ENCODE measurements at regions not wholly inside any gene's neighbourhood (a gene's known extent, or its start where the extent isn't known, plus 50 kb on each side); places are given as distances from the start of the nearest gene placed in this dataset.
"Not testable (repeated sequence)": the region's sequence is repeated elsewhere in the genome, so short reads cannot be mapped to it uniquely, and the experiment has no call there.

DNA sequence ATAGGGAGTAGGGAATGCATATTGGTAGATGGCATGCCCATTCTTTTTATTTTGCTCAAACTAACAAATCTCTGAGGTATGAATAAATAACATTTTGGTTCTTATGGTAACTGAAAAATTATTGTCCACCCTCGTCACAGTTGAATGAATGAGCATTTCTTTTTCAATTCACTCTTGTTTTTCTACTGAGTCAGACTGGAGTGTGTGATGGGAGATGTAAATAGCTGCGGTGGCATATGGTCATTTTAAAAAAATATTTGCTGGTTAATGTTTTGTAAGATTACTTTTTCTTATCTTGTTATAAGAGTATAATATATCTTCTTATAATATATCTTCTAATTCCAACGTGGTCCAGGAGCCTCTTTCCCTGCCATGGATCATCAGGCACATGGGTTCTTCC lies 586.5 kb downstream of the SLITRK5 start:
- no peak for DNase-seq

DNA sequence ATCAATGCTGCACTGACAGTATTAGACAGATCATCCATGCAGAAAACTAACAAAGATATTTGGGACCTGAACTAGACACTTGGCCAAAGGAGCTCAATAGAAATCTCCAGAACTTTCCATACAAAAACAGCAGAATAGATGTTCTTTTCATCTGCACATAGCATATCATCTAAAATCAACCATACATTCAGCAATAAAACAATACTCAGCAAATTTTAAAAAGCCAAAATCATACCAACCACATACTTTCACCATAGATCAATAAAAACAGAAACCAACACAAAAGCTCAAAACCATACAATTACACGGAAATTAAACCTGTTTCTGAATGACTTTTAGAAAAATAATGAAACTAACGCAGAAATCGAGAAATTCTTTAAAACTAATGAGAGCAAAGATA lies 592.6 kb downstream of the SLITRK5 start:
- no peak for DNase-seq

DNA sequence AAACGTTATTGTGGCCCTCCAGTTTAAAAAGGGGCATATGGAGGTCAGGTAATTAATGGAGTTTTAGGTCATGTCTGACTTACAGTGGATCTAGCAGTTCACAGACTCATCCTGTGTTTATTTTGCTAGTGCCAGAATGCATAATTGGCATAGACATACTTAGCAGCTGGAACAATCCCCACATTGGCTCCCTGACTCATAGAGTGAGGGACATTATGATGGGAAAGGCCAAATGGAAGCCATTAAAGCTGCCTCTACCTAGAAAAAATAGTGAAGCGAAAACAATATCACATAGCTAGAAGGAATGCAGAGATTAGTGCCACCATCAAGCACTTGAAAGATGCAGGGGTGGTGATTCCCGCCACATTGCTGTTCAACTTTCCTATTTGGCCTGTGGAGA lies 610.7 kb downstream of the SLITRK5 start:
- no peak for DNase-seq

DNA sequence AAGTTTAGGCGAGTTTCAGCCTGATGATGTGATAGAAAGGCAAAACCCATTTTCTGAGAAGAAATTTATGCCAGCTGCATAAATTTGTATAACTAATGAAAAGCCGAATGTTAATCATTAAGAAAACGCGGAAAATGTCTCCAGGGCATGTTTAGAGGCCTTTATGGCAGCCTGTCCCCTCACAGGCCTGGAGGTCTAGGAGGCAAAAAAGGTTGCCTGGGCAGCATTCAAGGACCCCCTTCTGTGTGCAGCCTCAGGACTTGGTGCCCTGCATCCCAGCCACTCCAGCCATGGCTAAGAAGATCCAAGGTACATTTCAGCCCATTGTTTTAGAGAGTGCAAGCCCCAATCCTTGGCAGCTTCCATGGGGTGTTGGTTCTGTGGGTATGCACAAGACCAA lies 614.2 kb downstream of the SLITRK5 start:
- no peak for DNase-seq

DNA sequence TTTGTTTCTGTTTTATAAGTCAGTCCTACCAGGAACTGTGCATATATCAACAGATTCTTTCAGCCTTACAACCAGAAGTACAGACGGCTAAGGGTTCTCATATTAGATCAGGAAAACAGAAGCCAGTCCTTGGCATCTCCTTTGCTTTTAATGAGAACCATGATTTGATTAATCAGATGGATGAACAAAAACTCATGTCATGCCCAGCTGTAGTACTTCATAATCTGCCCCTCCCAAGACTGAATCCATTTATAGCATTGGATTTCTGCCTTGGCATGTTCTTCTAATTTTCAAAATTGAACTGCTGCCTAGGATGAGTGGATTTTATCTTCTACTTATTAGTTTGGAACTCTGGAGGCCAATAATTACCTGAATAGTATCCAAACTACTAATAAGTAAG lies 617.2 kb downstream of the SLITRK5 start:
- DNase-seq: no peak

DNA sequence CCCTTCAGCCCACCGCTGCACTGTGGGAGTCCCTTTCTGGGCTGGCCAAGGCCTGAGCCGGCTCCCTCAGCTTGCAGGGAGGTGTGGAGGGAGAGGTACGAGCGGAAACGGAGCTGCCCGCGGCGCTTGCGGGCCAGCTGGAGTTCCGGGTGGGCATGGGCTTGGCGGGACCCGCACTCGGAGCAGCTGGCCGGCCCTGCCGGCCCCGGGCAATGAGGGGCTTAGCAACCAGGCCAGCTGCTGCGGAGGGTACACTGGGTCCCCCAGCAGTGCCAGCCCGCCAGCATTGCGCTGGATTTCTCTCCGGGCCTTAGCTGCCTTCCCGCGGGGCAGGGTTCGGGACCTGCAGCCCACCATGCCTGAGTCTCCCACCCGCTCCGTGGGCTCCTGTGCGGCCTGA lies 620.6 kb downstream of the SLITRK5 start:
- not testable (repeated sequence) for DNase-seq

DNA sequence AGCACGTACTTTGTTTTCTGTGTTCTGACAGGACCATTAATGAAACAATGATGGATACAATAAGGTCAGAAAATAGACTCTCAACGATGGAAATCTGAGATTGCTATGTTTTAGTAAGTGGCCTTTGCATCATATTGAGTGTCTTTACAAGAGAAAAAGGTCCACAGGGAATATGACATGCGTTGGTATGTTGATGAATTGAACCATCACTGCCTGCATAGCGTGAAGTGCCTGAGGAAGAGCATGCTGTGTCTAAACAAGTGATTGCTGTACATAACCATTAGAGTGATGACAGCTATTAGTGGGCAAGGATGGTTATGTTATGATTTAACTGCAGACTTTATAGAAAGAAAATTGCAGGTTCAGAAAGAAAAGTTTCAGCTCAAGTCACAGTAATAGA lies 623.2 kb downstream of the SLITRK5 start:
- no peak for DNase-seq

DNA sequence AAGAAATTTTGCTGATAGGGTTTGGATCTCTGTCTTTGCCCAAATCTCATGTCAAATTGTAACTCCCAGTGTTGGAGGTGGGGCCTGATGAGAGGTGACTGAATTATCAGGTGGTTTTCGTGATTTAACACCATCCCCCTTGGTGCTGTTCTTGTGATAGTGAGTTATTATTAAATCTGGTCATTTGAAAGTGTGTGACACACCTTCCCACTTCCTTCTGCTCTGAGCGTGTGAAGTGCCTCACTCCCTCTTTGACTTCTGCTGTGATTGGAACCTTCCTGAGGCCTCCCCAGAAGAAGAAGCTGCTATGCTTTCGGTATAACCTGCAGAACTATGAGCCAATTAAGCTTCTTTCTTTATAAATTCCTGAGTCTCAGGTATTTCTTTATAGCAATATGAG lies 632.0 kb downstream of the SLITRK5 start:
- no peak for DNase-seq

DNA sequence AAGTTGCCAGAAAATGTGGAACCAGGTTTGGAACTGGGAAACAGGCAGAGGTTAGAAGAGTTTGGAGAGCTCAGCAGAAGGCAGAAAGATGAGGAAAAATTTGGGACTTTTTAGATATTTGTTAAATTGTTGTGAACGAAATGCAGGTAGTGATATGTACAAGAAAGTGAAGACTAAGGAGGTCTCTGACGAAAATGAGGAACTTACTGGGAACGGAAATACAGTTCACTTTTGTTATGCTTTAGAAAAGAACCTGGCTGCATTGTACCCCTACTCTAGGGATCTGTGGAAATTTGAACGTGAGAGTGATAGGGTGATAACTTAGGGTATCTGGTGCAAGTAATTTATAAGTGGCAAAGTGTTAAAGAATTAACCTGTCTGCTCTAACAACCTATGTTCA lies 632.4 kb downstream of the SLITRK5 start:
- DNase-seq: no peak

DNA sequence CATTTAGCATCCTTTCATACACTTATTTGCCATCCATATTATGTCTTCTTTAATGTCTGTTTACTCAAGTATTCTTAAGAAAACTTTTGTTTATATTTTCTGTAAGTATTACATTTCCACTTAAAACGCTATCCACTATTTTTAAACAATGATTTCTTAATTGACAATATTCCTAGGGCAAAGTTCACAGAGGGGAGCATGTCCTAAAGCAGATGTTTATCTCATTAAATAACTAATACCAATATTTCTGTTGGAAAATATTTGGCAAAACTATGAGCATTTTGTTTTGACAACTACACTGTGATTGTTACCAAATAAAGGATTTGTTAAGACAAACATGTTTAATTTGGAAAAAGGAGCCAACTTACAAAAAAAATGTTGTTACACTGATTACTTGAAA lies 643.3 kb downstream of the SLITRK5 start:
- no peak for DNase-seq

DNA sequence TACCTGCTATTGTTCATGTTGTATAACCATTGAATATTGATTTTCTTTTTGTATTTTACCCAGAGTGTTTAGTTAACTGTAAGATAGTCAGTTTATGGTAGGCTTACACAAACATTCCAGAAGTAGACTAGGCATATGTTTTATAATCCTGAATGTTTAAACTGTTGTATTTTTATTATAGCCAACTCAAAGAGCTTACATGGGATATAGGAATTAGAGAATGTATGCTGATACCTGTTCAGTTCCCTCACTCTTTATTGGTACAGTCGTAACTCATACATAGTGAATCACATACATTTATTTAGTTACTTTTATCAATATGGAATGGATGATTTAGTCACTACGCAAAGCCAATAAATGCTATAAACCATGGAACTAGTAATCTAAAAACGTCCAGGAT lies 657.9 kb downstream of the SLITRK5 start:
- no peak for DNase-seq

DNA sequence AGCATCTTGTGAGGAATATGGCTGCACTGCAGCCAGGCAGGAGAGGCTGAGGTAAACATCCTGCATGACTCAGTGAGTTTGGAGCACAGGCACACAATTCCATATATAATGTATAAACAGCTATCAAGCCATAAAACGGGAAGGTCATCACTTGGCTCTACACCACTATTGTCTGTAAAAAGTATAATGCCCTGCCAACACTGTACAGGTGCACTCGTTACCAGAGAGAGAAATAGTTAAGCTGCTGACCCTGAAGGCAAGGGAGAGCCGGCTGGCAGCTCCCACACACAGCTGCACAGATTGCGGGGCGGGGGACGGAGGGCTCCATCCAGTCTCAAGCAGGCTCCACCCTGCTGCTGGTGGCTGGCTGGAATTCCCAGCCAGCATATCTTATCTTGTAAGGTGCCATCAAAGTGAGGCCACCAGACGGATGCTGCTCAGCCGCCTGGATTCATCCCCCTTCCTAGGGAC lies 668.1 kb downstream of the SLITRK5 start:
- DNase-seq: no peak

DNA sequence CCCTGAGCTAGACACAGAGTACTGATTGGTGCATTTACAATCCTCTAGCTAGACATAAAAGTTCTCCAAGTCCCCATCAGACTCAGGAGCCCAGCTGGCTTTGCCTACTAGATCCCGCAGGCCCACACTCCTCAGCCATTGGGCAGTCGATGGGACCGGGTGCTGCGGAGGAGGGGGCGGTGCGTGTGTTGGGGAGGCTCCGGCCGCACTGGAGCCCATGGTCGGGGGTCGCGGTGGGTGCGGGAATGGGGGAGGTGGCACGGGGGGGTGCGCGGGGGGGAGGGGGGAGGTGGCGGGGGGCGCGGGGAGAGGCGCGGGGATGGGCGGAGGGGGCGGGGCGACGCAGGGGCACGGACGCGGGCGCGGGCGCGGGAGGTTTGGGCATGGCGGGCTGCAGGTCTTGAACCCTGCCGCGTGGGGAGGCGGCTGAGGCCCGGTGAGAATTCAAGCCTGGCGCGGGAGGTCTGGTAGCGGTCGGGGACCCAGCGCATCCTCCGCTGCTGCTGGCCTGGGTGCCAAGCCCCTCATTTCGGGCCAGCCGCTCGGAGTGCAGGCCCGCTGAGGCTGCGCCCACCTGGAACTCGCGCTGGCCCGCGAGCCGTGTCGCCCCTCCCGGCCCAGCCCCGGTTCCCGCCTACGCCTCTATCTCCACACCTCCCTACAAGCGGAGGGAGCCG lies 674.1 kb downstream of the SLITRK5 start:
- DNase-seq: no peak

DNA sequence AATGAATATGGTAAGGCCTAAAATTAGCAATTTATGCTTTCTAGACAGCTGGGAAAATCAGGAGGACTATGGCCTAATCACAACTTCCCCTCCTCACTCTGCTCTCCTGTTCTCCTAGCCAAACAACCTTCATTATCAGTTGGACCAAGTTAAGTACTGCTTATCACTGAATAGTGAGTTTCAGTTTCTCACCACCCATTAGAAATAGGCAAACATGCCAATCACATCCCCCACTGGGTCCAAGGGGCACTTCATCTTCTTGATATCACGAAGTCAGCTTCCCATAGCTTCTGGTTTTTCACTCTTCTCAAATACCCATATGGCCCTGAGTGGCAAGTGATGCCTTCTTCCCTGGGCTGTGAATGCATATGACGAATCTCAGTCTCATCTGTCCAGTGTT lies 689.6 kb downstream of the SLITRK5 start:
- no peak for DNase-seq

DNA sequence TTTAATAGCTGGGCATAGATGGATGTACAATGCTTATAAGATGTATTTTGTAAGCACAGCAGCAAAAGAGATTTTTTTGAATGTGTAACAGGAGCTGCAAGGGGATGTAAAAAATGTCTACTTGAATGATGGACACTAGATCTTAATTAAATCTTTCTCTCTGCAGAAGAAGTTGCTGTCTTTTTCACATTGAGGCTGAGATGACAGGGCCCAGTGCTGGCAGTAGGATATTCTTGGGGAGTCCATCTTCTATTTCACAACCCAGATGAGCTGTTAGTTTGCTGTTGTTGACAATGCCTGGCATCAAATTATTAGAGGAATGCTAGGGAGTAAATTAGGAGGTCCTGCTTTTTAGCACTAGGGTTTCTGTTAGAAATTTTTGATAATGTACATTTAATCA lies 698.7 kb downstream of the SLITRK5 start:
- no peak for DNase-seq

DNA sequence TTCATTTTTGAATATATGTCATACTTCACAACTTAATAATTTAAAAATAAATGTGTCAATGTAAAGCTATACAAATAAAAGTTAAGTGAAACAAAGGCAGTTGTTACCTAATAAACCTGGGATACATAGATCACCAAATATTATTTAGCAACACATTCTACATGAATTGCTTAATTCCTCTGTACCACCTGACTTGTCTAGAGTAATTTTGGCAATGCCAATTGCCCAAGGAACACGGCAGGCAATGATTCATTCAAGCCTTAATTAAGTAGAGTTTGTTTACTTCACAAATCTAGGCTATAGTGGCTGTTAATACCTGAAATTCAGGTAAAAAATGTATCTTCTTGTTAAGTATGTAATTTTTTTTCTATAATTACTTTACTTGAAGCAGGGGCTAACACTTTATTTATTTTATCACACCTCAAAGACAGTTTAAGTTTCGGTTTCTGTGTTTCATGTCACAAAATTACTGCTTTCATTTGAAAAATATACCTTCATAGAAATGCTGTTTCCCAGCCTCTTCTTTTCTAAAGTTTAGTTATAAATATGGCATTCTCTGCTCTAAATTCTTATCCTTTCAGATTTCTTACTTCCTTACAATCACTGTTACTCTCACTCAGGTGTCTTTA lies 705.7 kb downstream of the SLITRK5 start:
- DNase-seq: no peak

DNA sequence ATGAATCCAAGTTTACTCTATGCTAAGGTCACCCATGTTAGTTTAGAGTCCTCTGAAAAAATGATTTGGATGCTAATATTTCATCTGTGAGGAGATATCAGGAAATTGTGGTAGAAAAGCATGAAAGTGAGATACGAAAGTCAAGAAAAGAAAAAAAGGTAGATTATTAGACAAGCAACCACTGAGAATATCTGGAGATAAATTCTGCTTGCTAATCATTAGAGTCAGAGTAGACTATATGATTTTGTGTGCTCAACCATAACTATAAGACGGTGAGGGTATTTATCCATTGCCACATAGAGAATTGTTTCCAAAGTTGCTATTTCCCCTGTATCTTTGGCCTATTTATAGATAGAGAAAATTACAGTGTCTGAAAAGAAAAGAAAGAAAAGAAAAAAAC lies 706.7 kb downstream of the SLITRK5 start:
- no peak for DNase-seq

DNA sequence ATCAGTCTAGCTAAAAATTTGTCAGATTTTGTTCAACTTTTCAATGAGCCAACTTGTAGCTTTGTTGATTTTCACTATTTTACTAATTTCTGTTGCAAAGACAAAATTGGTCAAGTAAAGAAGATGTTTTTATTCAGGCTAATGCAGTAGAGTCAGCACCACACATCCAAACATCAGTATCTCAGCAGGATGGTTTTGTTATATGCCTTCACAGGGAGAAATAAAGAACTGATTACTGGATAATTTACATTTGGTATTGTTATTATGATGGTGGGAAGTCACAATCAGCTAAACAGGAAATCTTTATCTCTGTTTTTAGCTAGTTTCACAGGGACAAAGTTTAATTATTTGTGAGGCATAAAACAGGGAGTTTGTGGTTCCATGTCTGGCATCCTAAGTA lies 713.4 kb downstream of the SLITRK5 start:
- no peak for DNase-seq

DNA sequence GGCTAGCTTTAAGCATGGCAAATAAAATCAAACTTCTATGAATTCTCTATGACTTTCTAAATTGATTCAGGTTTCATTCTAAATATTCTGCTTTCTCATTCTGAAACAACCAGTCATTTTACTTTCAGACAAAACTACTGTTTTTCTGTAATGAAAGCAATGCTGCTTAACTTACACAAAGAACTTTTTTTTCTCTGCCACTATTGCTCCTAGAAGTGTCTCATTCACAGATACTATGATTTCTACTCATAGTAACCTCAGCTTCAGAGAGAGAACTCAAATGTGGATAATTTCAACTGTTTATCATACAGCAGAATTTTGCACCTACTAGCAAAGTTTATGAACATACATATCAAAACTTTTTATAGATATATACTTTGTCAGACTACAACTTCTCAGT lies 724.6 kb downstream of the SLITRK5 start:
- DNase-seq: no peak

DNA sequence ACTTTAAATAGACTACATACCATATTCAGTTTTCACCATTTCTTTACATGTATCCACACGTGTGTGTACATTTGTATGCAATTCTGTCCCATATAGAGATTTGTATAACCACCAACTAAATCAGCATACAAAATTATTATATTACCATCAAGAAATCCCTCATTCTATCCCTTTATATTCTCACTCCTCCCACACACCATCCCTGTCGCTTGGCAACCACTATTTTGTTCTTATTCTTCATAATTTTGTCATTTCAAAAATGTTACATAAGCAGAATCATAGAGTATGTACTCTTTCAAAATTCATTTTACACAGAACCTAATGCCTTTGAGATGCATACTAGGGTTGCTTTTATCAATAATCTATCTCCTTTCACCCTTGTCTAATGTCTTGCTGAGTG lies 740.5 kb downstream of the SLITRK5 start:
- DNase-seq: no peak

DNA sequence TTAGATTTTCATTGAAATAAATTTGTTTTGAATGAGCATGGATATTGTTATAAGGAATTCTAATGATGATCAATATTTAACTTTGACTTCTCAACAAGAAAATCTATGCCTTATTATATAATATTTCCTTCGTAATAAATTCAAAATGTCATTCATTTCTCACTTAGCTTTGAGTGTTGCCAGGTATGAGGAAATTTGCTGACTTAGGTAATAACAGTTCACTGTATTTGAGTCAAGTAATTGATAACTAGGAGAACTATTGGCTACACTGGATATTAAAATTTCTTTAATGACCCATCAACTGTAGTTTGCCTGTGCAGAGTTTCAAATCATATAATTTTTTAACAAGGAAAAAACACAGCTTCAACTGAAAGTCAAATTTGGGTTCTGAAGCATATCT lies 746.6 kb downstream of the SLITRK5 start:
- DNase-seq: no peak

DNA sequence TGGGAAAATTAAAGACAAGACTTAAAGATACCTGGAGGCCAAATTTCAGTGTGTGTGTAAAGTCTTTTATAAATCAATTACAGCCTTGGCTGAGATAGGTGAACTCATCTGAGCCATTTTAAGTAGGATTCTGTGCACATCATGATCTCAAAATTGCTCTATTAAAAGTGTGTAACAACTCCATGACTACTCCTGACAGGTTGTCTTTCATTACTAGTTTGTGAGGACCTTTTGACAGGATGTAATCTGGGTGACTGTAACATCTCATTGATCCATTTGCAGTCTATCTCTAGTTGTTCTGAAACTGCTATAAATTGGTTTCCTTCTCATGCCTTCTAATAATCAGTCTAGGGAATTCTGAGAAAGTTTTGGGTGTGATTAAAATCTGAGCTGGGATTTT lies 753.3 kb downstream of the SLITRK5 start:
- no peak for DNase-seq

DNA sequence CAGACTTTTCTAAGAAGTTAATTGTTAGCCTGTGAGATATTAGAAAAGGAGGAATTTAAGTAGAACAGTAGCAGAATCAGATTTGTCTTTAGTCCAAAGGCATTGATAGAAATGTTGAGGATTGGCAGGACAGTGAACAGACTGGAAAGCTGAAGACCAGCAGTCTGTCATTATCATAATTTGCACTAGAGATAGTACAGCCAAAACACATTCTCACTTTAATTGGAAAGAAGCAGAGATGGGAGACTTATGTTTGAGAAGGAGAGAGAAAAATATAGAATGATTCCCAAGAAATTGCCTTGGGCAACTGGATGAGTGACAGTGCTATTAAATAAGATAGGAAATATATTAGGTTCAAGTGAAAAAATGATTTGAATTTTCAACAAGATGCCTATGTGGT lies 755.5 kb downstream of the SLITRK5 start:
- no peak for DNase-seq

DNA sequence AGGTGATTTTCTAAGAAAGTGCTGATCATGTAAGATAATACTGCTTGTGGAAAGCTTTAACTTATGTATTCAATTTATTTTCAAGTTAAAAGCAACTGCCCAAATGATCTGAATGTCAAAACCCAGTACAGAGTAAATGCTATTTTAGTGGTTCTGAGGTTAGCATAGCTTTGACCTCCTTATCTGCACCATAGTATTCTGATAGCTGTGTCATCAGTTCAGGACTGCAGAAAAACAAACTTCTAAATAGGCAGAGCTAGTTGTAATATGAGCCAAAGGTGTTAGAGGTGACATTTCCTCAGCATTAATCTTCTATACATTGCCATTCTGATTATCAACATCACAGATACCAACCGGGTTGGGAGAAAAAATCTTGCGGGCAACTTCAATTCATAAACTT lies 758.7 kb downstream of the SLITRK5 start:
- DNase-seq: no peak

DNA sequence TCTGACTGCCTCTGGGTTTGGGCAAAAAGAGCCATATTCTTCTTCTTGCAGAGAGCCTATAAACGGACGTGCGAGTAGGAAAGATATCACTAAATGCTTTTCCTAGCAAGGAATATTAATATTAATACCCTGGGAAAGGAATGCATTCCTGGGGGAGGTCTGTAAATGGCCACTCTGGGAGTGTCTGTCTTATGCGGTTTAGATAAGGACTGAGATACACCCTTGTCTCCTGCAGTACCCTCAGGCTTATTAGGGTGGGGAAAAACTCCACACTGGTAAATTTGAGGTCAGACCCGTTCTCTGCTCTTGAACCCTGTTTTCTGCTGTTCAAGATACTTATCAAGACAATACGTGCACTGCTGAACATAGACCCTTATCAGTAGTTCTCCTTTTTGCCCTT lies 763.8 kb downstream of the SLITRK5 start:
- DNase-seq: no peak

All from activated effector memory CD4-positive, alpha-beta T cell treated with anti-CD3 and anti-CD28 coated beads, Interleukin-2, amount 50 U/mL, for 16 hours (primary cell).